SIG-M5 treated with dmso at 0.1 percent for 504 hours (cell line): ENCODE measurements at regions not wholly inside any gene's neighbourhood (a gene's known extent, or its start where the extent isn't known, plus 50 kb on each side); places are given as distances from the start of the nearest gene placed in this dataset.
"Not testable (repeated sequence)": the region's sequence is repeated elsewhere in the genome, so short reads cannot be mapped to it uniquely, and the experiment has no call there.

Experiments used
- DNase-seq: peaks from one replicate; lab custom pipeline; 2025; ENCODE audit not compliant: unreplicated experiment; lab: John Stamatoyannopoulos, UW

DNA sequence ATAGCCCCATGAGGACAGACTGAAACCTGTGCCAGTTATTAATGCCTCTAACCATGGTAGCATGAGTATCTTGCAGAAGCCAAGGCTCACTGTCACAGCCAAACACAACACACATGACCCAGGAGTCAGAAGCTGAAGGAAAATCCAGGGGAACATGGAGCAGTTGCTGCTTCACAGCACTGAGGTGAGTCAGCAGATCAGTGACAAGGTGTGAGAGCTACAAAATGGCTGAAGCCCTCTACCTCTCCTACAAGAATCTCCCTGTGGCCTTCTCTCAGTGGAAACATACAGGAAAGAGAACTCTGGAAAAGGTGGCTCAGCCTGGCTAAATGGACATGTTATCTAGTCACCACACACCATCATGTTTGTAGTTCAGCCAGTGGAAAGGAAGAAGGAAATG, 93.5 kb downstream of the NAB1 start:
- no peak for DNase-seq

GRCh38 chr2:190744041-190744440, 95.2 kb downstream of the NAB1 start:
- no peak for DNase-seq

- DNase-seq: no peak
Measured at GRCh38 chr2:190746971-190747761, 98.3 kb downstream of the NAB1 start.

GRCh38 chr2:190748966-190749365, 100.1 kb downstream of the NAB1 start:
- DNase-seq: no peak

DNA sequence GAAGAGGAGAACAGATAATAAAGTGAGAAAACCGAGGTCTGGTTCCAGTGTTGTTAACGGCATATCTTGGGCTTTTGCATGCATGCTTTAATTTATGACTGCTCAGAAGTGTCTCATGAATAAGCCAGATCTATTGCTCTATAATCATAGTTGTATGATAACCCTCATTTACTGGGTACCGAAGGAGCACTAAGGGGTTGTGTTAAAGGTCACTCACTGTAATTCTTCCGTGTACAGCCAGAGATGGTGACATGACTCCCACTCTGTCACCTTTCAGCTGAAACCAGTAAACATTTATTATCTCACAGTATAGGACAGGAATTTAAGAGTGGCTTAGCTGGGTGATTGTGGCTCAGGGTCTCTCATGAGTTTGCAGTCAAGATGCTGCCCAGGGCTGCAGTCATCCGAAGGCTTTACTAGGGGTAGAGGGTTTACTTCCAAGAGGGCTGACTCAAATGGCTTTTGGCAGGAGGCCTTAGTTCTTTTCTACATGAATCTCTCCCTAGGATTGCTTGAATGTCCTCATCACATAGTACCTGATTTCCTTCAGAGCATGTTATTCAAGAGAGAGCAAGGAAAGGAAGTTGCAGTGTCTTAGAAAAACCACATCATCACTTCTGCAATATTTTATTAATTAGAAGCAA, 107.0 kb downstream of the NAB1 start:
- DNase-seq: no peak

GRCh38 chr2:190759749-190760213, 110.9 kb downstream of the NAB1 start:
- DNase-seq: peak; percentile 59

GRCh38 chr2:190760353-190761150, 111.7 kb downstream of the NAB1 start:
- DNase-seq: not testable (repeated sequence)

DNA sequence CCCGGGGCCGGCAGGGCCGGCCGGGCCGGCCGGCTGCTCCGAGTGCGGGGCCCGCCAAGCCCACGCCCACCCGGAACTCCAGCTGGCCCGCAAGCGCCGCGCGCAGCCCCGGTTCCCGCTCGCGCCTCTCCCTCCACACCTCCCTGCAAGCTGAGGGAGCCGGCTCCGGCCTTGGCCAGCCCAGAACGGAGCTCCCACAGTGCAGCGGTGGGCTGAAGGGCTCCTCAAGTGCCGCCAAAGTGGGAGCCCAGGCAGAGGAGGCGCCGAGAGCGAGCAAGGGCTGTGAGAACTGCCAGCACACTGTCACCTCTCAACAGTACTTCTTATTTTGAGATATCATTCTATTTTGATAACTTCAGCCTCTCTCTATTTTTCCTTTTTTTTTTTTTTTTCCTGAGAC, 112.3 kb downstream of the NAB1 start:
- DNase-seq: not testable (repeated sequence)

DNA sequence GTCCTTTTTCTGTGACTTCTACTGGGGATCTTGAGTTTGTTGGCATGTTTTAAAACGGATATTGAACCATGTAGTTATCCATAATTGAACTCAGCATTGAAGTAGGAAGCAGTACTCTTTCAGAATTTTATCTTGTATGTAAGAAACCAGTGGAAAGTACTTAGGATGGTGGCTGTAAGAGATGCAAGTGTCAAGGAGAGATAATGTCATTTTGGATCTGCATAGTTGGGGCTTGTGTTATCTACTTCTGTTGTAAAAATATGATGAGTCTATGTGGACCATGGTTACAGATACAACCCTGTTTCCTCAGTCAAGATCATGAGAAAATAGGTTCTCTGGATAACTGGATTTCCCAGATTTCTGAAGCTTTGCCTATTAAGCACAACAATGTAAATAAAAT, 113.7 kb downstream of the NAB1 start:
- no peak for DNase-seq

DNA sequence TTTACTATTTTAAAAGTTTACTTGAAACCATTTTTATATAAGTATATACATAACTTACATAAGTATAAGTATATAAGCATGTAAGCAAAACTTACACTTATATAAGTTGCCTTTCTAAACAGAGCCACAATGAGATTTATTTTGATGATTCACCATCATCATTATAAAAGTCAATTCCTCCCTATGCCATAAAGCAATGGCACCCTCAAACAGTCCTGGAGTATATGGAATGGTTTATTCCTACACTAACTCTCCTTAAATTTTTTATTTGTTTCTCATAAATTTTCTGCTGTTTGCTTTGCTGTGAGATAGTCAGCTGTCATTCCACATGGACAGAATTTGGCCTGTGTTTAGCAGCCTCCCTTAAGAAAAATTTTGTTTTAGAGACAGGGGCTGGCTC, 114.2 kb downstream of the NAB1 start:
- DNase-seq: no peak

GRCh38 chr2:190763901-190764514, 115.1 kb downstream of the NAB1 start:
- DNase-seq: no peak

GRCh38 chr2:190765386-190766173, 115.0 kb upstream of the GLS start:
- no peak for DNase-seq

- DNase-seq: no peak
Measured at GRCh38 chr2:190766174-190766572, 114.4 kb upstream of the GLS start.

GRCh38 chr2:190766595-190766994, 114.0 kb upstream of the GLS start:
- peak; percentile 16 for DNase-seq

DNA sequence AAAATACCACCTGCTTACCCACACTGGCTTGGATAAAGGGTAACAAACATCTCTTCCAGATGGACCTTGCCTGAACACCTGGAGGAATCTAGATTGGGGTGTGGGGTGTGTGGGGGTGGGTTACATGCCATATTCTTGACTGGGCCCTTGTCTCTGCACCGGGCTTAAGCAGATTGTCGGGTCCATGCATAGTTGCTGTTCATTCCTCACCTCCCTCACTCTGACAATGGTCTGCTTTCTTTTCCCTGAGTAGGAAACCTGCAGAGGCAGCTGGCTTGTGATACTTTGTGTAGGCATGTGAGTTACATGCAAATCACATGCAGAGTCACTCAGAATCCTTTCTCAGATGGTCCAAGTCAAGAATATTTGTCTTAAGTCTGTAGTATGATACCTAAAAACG, 112.8 kb upstream of the GLS start:
- no peak for DNase-seq

- DNase-seq: no peak
Measured at GRCh38 chr2:190769258-190769657, 111.4 kb upstream of the GLS start.

DNA sequence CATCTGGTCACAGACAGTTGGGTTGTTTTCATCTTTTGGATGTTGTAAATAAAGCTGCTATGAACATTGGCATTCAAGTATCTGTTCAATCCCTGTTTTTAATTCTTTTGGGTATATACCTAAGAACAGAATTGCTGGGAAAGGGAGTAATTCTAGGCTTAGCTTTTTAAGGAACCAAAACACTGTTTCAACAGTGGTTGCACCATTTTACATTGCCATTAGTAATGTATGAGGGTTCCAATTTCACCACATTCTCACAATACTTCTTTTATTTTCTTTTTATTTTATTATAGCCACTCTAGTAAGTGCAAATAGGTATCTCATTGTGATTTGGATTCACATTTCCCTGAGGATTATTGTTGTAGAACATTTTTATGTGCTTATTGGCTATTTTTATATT, 108.9 kb upstream of the GLS start:
- DNase-seq: no peak

DNA sequence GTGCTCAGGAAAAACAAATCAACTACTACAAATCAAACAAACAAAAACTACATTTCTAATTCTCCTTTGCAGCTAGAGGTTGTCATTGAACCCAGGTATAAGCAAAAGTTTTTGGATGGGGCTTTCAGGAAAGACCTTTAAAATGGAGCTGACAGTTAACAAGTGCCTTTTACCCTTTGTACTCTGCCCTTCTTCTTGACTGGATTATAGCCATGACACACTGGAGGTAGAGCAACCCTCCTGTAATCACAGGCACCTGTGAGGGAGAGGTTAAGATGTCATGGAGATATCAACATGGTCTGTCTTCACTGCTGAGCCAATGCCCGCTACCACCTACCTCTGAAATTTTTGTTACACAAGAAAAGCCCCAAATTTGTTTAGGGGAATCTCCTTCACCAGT, 100.0 kb upstream of the GLS start:
- DNase-seq: no peak

DNA sequence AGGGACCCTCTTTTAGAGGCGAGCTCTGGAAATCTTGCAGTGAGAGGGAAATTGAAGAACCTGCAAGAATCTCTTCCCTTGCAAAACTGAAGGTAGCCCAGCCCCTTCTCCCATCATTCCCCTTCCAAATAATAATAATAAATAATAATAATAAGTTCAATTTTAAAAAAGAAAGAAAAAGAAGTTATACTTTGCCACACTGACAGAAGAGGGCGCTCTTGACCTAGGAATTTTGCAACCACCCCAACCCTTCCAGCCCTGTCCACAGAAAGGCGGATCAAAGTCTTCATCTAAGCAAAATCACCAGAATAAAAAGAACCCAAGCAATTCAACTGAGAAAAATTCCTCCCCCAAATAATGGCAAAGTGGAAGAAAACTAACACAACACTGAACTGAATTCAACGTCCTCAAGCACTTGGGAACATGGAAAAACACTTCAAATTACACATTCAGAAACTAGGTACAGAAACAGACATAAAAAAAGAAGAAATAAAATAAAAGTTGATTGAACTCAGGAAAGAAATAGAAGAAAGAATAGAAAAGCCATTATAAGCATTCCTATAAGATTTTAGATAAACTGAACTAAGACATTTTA, 98.9 kb upstream of the GLS start:
- peak; percentile 70 for DNase-seq

DNA sequence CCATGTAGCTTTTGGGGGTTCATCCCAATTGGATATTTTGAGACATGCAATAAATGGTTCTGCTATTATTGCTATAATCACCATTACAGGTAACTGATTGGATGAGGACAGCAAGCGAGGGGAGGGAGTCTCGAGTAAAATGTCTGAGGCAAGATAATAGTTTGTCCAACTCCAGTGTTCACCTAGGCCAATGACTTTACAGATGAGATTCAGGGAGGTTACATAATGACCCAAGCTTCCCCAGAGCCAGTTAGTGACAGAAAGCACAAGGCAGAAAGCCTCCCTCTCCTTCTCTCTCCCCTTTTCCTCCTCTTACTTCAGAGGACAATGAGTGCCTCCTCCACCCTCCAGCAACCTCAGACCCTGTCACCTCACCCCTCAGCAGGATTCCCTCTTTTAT, 98.4 kb upstream of the GLS start:
- no peak for DNase-seq
